Smooth muscle cell (in vitro differentiated cells): ENCODE measurements at regions not wholly inside any gene's neighbourhood (a gene's known extent, or its start where the extent isn't known, plus 50 kb on each side); places are given as distances from the start of the nearest gene placed in this dataset.

Experiments
- DNase-seq: peaks from one replicate; lab custom pipeline; 2025; ENCODE audit not compliant: unreplicated experiment; lab: John Stamatoyannopoulos, UW
- H2AFZ ChIP-seq: fragments of 200-600 bp; sonication (generic); 2 replicates; pipeline ENCODE4 v1.6.0; 2016; ENCODE audit warnings: antibody characterized with exemption, low read depth, mild to moderate bottlenecking
- H3F3A ChIP-seq: fragments of 200-600 bp; sonication (generic); 2 replicates; pipeline ENCODE4 v1.6.0; 2017; ENCODE audit warnings: antibody characterized with exemption, low read depth
- H3K27ac ChIP-seq: fragments of 200-600 bp; sonication (generic); 2 replicates; pipeline ENCODE4 v1.5.1; 2016; ENCODE audit warnings: low read depth, mild to moderate bottlenecking
- H3K27me3 ChIP-seq: fragments of 200-600 bp; sonication (generic); 2 replicates; pipeline ENCODE4 v1.6.1; 2016; ENCODE audit warnings: low read depth, mild to moderate bottlenecking
- H3K36me3 ChIP-seq: fragments of 200-600 bp; sonication (generic); 2 replicates; pipeline ENCODE4 v1.5.1; 2016; ENCODE audit warnings: low read depth
- H3K4me1 ChIP-seq: fragments of 200-600 bp; sonication (generic); 2 replicates; pipeline ENCODE4 v1.5.1; 2016; ENCODE audit warnings: low read depth
- H3K4me2 ChIP-seq: fragments of 200-600 bp; sonication (generic); 2 replicates; pipeline ENCODE4 v1.6.0; 2016; ENCODE audit warnings: mild to moderate bottlenecking
- H3K4me3 ChIP-seq: fragments of 200-600 bp; sonication (generic); 2 replicates; pipeline ENCODE4 v1.5.1; 2016; ENCODE audit warnings: mild to moderate bottlenecking
- H3K79me2 ChIP-seq: fragments of 200-600 bp; sonication (generic); 2 replicates; pipeline ENCODE4 v1.6.0; 2016; ENCODE audit warnings: low read depth, mild to moderate bottlenecking
- H3K9ac ChIP-seq: fragments of 200-600 bp; sonication (generic); 2 replicates; pipeline ENCODE4 v1.6.0; 2016; ENCODE audit warnings: low read depth
- H3K9me3 ChIP-seq: fragments of 200-600 bp; sonication (generic); replicated peaks from 2 replicates; pipeline ENCODE4 v1.5.1; 2016; ENCODE audit warnings: low read depth
- H4K20me1 ChIP-seq: fragments of 200-600 bp; sonication (generic); 2 replicates; pipeline ENCODE4 v1.6.0; 2016; ENCODE audit warnings: low read depth
- WGBS: methylation state at CpG from one replicate; pipeline ENCODE4 v1.1.7; 2016; ENCODE audit warnings: low lambda C conversion rate; 5-methylcytosine and 5-hydroxymethylcytosine counted together
- TF ChIP-seq, protein P1 (sequence below): fragments of 200-600 bp; sonication (generic); IDR thresholded peaks from 2 replicates; pipeline ENCODE4 v1.5.1; 2017; ENCODE audit warnings: borderline replicate concordance, mild to moderate bottlenecking, antibody characterized with exemption; ENCODE audit not compliant: insufficient read depth, poor library complexity, severe bottlenecking

DNA sequence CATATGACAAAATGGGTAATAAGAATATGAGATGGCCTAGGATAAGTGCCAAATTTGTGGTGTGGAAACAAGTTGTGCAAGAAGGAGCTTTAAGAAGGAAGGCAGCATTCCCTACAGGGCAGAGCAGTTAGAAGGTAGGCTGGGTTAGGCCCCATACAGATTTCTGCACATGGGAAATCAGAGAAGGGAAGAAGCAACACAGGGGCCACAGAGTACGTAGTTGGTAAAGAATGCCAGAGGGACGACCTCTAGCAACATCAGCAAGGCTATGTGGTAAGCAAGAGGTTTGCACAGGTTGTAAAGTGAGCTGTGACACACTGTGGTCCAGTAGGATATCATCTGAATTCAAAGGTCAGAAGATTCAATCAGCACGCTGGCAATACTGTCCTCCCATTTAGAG is 765.6 kb upstream of the B3GALT2 start:
- Histone ChIP-seq H3K27ac (no peak overlapping the region), H2AFZ (no peak overlapping the region), H3K9ac (no peak overlapping the region), H3K36me3 (no peaks in the 10 kb centered on the region), H3K27me3 (no peaks in the 10 kb centered on the region), H4K20me1 (no peaks in the 10 kb centered on the region), H3K4me1 (no peaks in the 10 kb centered on the region), H3K79me2 (no peaks in the 10 kb centered on the region), H3K4me3 (no peak overlapping the region), H3K4me2 (no peak overlapping the region), H3F3A (no peaks in the 10 kb centered on the region), H3K9me3 (no peaks in the 10 kb centered on the region)
- 76% methylated on average over 3 of the region's 3 CpGs for WGBS
- TF ChIP-seq, protein P1, sequence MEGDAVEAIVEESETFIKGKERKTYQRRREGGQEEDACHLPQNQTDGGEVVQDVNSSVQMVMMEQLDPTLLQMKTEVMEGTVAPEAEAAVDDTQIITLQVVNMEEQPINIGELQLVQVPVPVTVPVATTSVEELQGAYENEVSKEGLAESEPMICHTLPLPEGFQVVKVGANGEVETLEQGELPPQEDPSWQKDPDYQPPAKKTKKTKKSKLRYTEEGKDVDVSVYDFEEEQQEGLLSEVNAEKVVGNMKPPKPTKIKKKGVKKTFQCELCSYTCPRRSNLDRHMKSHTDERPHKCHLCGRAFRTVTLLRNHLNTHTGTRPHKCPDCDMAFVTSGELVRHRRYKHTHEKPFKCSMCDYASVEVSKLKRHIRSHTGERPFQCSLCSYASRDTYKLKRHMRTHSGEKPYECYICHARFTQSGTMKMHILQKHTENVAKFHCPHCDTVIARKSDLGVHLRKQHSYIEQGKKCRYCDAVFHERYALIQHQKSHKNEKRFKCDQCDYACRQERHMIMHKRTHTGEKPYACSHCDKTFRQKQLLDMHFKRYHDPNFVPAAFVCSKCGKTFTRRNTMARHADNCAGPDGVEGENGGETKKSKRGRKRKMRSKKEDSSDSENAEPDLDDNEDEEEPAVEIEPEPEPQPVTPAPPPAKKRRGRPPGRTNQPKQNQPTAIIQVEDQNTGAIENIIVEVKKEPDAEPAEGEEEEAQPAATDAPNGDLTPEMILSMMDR = no peak
- DNase-seq = no peak

DNA sequence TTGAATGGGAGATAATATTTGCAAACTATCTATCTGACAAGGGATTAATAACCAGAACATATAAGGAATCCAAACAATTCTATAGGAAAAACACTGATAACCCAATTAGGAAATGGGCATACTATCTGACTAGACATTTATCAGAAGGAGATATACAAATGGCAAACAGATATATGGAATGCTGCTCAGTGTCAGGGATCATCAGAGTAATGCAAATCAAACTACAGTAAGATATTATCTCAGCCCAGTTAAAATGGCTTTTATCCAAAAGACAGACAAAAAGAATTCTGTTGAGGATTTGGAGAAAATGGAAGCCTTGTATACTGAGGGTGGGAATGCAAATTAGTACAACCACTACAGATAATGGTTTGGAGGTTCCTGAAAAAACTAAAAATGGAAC is 758.0 kb upstream of the B3GALT2 start:
- H2AFZ ChIP-seq = no peak overlapping the region
- H3K79me2 ChIP-seq = no peaks in the 10 kb centered on the region
- no peaks in the 10 kb centered on the region for H3K36me3 ChIP-seq
- H3K27me3 ChIP-seq = no peaks in the 10 kb centered on the region
- TF ChIP-seq, protein P1 = no peak
- DNase-seq = no peak
- no peak overlapping the region for H3K27ac ChIP-seq
- H3K9me3 ChIP-seq = no peaks in the 10 kb centered on the region
- H3K4me1 ChIP-seq = no peaks in the 10 kb centered on the region
- H4K20me1 ChIP-seq = no peaks in the 10 kb centered on the region
- no peak overlapping the region for H3K4me2 ChIP-seq
- H3K4me3 ChIP-seq = no peak overlapping the region
- H3F3A ChIP-seq = no peaks in the 10 kb centered on the region
- H3K9ac ChIP-seq = no peak overlapping the region

DNA sequence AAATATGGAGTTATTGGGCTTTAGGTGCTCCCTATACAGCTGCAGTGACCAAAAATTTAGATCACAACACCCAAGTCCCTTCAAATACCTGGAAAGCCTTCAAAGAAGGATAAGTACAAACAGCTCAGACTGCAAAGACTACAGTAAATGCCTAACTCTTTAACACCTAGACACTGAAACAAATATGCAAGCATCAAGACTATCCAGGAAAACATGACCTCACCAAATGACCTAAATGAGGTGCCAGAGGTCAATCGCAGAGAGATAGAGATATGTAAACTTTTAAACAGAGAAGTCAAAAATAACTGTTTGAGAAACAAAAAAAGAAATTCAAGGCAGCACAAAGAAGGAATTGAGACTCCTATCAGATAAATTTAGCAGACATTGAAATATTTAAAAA is 753.8 kb upstream of the B3GALT2 start:
- H3K27me3 ChIP-seq = no peaks in the 10 kb centered on the region
- no peaks in the 10 kb centered on the region for H3K9me3 ChIP-seq
- H3K36me3 ChIP-seq = no peaks in the 10 kb centered on the region
- H3K9ac ChIP-seq = no peak overlapping the region
- TF ChIP-seq, protein P1 = no peak
- H3K4me3 ChIP-seq = no peak overlapping the region
- DNase-seq = no peak
- no peaks in the 10 kb centered on the region for H3K79me2 ChIP-seq
- WGBS = 92% methylated on average over 1 of the region's 1 CpG
- H4K20me1 ChIP-seq = no peaks in the 10 kb centered on the region
- H2AFZ ChIP-seq = no peak overlapping the region
- no peaks in the 10 kb centered on the region for H3F3A ChIP-seq
- no peak overlapping the region for H3K4me2 ChIP-seq
- H3K27ac ChIP-seq = no peak overlapping the region
- no peaks in the 10 kb centered on the region for H3K4me1 ChIP-seq

DNA sequence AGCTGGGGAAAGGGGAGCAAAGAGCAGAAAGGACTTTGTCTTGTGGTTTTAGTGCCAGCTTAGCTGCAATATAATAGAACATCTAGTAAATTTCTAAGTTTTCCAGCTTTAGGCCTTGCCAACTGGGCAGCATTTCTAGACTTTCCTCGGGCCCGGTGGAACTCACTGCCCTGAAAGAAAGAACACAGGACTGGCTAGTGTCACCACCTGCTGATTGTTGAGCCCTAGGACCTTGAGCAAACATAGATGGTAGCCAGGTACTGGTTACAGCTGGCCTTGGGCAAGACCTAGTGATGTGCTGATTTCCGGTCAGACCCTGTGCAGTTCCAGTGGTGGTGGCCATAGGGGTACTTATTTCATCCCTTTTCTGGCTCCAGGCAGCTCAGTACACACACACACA is 753.2 kb upstream of the B3GALT2 start:
- Histone ChIP-seq H3K4me2 (no peak overlapping the region), H3K36me3 (no peaks in the 10 kb centered on the region), H3K9me3 (no peaks in the 10 kb centered on the region), H3K27me3 (no peaks in the 10 kb centered on the region), H3K4me1 (no peaks in the 10 kb centered on the region), H2AFZ (no peak overlapping the region), H3K4me3 (no peak overlapping the region), H3K27ac (no peak overlapping the region), H3K9ac (no peak overlapping the region), H3F3A (no peaks in the 10 kb centered on the region), H3K79me2 (no peaks in the 10 kb centered on the region), H4K20me1 (no peaks in the 10 kb centered on the region)
- no peak for DNase-seq
- 98% methylated on average over 3 of the region's 3 CpGs for WGBS
- TF ChIP-seq, protein P1 = no peak
